Uterus (tissue), 3 donors: ENCODE measurements at regions not wholly inside any gene's neighbourhood (a gene's known extent, or its start where the extent isn't known, plus 50 kb on each side); places are given as distances from the start of the nearest gene placed in this dataset.

Experiments used
- DNase-seq, 2 donors: peaks; one replicate each; pipeline ENCODE4 v3.0.0-alpha.2; 2019 to 2020
- H3K27ac ChIP-seq, 2 donors: fragments of 200-600 bp; sonication (generic); 1 replicate in 1 of 2; 2 replicates in 1 of 2; pipeline ENCODE4 v1.5.1; 2016 to 2018
- H3K27me3 ChIP-seq, 2 donors: fragments of 200-600 bp; sonication (generic); one replicate each; pipeline ENCODE4 v1.5.1; 2018 to 2019; ENCODE audit warnings: control low read depth in 1 of 2
- H3K36me3 ChIP-seq, 2 donors: fragments of 200-600 bp; sonication (generic); one replicate each; pipeline ENCODE4 v1.5.1; 2019; ENCODE audit warnings: control low read depth in 1 of 2
- H3K4me1 ChIP-seq, 2 donors: fragments of 200-600 bp; sonication (generic); one replicate each; pipeline ENCODE4 v1.5.1; 2018 to 2019; ENCODE audit warnings: control low read depth in 1 of 2
- H3K4me3 ChIP-seq, 2 donors: fragments of 200-600 bp; sonication (generic); 1 replicate in 1 of 2; 2 replicates in 1 of 2; pipeline ENCODE4 v1.5.1; 2018 to 2019; ENCODE audit warnings: mild to moderate bottlenecking in 1 of 2
- H3K9me3 ChIP-seq, 2 donors: fragments of 200-600 bp; sonication (generic); one replicate each; pipeline ENCODE4 v1.5.1; 2019; ENCODE audit warnings: control low read depth in 1 of 2
- POLR2A ChIP-seq, 2 donors: fragments of 450-650 bp; IDR thresholded peaks; one replicate each; pipeline ENCODE4 v1.6.1; 2016; ENCODE audit warnings: antibody characterized with exemption in 2 of 2, mild to moderate bottlenecking in 1 of 2, moderate library complexity in 1 of 2
- intact Hi-C: fragments of 100-400 bp; cut with DNase I; formaldehyde crosslinking; loops from one replicate; pipeline ENCODE4 v1.15.1; 2023; ENCODE audit warnings: low total_unique reads
- TF ChIP-seq, protein P1 (sequence below), 4 experiments: fragments of 200-600 bp in 2 of 4; fragments of 450-650 bp in 2 of 4; sonication (generic) in 2 of 4; IDR thresholded peaks; one replicate each; pipeline ENCODE4 v1.5.1; 2016 to 2019; ENCODE audit warnings: antibody characterized with exemption in 4 of 4, mild to moderate bottlenecking in 2 of 4, moderate library complexity in 1 of 4
- donor health status: DM: yes; HTN: yes; CAD: no.

- H3K27me3 ChIP-seq = no peaks in the 10 kb centered on the region
- no peak overlapping the region for H3K4me3 ChIP-seq
- TF ChIP-seq, protein P1, sequence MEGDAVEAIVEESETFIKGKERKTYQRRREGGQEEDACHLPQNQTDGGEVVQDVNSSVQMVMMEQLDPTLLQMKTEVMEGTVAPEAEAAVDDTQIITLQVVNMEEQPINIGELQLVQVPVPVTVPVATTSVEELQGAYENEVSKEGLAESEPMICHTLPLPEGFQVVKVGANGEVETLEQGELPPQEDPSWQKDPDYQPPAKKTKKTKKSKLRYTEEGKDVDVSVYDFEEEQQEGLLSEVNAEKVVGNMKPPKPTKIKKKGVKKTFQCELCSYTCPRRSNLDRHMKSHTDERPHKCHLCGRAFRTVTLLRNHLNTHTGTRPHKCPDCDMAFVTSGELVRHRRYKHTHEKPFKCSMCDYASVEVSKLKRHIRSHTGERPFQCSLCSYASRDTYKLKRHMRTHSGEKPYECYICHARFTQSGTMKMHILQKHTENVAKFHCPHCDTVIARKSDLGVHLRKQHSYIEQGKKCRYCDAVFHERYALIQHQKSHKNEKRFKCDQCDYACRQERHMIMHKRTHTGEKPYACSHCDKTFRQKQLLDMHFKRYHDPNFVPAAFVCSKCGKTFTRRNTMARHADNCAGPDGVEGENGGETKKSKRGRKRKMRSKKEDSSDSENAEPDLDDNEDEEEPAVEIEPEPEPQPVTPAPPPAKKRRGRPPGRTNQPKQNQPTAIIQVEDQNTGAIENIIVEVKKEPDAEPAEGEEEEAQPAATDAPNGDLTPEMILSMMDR (IDR thresholded peaks at IDR 0.05) = no peak
- TF ChIP-seq POLR2A (IDR thresholded peaks at IDR 0.05) = no peak
- H3K27ac ChIP-seq = no peak overlapping the region
- intact Hi-C loops = no loop called here
- no peaks in the 10 kb centered on the region for H3K4me1 ChIP-seq
- H3K36me3 ChIP-seq = no peaks in the 10 kb centered on the region
- no peak for DNase-seq
- no peaks in the 10 kb centered on the region for H3K9me3 ChIP-seq
Observed at GRCh38 chr3:23648326-23648995, 157.3 kb upstream of the UBE2E1 start.

DNA sequence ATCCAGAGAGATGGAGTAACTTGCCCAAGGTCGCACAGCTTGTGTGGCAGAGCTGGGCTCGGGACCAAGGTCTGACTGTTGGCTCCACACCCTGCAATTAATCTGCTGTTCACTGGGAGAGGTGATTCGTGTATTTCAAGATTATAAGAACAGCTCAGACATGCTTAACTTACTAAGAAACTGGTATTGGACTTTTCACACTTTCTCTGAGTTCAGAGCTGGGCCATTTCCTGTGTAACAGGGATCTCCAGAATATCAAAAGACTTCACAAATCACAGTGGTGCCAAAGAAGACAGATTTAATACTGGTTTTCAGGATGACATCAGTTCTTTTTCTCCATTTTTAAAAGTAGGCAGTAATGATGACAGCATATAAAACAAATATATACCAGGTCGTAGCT lies 156.8 kb upstream of the UBE2E1 start:
- no peaks in the 10 kb centered on the region for H3K27me3 ChIP-seq
- DNase-seq = no peak
- H3K27ac ChIP-seq = no peak overlapping the region
- H3K4me3 ChIP-seq = no peak overlapping the region
- H3K4me1 ChIP-seq = no peaks in the 10 kb centered on the region
- H3K9me3 ChIP-seq = no peaks in the 10 kb centered on the region
- TF ChIP-seq, protein P1 (IDR thresholded peaks at IDR 0.05) = no peak
- TF ChIP-seq POLR2A (IDR thresholded peaks at IDR 0.05) = no peak
- intact Hi-C loops = no loop called here
- no peaks in the 10 kb centered on the region for H3K36me3 ChIP-seq

DNA sequence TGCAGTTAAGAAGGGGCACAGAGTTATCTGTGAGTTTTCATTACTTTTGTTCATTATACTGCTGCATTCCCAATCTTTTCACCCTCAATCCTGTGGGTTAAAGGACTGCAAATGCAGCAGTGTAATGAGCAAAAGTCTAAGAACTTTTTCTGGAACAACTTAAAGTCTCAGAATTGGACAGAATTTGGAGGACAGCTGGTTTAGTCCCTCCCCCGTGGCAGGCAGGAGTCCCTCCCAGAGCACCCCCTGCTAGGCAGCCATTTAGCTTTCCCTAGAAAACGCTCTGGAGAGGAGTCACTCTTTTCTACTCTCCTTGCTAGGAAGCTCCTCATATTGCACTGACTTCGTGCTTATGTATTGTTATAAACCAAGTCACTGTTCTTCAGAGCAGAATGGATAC lies 156.3 kb upstream of the UBE2E1 start:
- H3K4me3 ChIP-seq = no peak overlapping the region
- intact Hi-C loops = no loop called here
- DNase-seq = no peak

DNA sequence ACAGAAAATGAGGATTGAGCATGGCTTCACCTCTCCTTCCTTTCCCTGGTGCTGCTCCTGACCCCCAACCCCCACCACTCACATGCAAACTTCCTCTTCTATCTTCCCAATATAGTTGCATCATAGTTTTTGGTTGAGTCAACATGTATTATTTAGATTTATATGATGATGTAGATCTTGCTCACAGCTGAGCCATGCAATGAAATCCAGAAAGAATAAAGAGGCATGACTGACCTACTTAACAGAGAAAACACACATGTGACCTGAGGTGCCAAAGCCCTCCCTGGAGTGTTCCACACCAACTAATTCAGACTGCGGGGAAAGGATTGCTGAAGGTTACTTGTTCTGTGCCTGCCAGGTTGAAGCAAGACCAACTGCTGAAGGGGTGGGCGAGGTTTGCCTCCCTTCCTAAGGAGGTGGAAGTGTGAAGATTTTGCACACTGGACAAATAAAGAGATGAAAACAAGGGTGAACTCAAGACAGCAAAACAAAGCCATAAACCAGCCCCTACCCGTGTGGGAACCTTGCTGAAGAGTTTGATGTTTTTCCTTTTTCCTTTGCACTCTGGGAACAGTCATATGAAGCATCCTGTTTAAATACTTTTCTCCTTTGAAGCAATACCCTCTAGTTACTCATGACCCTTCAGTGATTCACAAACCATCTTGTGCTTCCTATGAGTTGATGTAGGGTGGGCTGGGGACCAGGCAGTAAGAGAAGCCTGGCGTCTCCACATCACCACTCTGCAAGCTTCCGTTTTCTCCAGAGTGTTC lies 155.2 kb upstream of the UBE2E1 start:
- intact Hi-C loops = no loop called here
- no peak for DNase-seq
- TF ChIP-seq POLR2A (IDR thresholded peaks at IDR 0.05) = no peak
- TF ChIP-seq, protein P1 (IDR thresholded peaks at IDR 0.05) = no peak

More for the DNA sequence above, 156.3 kb upstream of the UBE2E1 start:
- no peaks in the 10 kb centered on the region for H3K36me3 ChIP-seq
- H3K27ac ChIP-seq = no peak overlapping the region
- no peaks in the 10 kb centered on the region for H3K9me3 ChIP-seq
- no peaks in the 10 kb centered on the region for H3K27me3 ChIP-seq
- H3K4me1 ChIP-seq = no peaks in the 10 kb centered on the region
- TF ChIP-seq POLR2A (IDR thresholded peaks at IDR 0.05) = no peak

GRCh38 chr3:23653647-23654525 lies 151.9 kb upstream of the UBE2E1 start:
- Histone ChIP-seq H3K4me3 (no peak overlapping the region), H3K9me3 (no peaks in the 10 kb centered on the region), H3K27me3 (no peaks in the 10 kb centered on the region), H3K4me1 (no peaks in the 10 kb centered on the region), H3K36me3 (no peaks in the 10 kb centered on the region), H3K27ac (no peak overlapping the region)
- no peak for DNase-seq
- intact Hi-C loops = no loop called here
- no peak for TF ChIP-seq POLR2A (IDR thresholded peaks at IDR 0.05)
- TF ChIP-seq, protein P1 (IDR thresholded peaks at IDR 0.05) = no peak

More for the DNA sequence above, 155.2 kb upstream of the UBE2E1 start:
- no peaks in the 10 kb centered on the region for H3K9me3 ChIP-seq
- H3K27ac ChIP-seq = no peak overlapping the region
- H3K4me3 ChIP-seq = no peak overlapping the region
- H3K27me3 ChIP-seq = no peaks in the 10 kb centered on the region
- no peaks in the 10 kb centered on the region for H3K36me3 ChIP-seq
- H3K4me1 ChIP-seq = no peaks in the 10 kb centered on the region
